ENCODE measurements at regions not wholly inside any gene's neighbourhood (a gene's known extent, or its start where the extent isn't known, plus 50 kb on each side); places are given as distances from the start of the nearest gene placed in this dataset.
"Not testable (repeated sequence)": the region's sequence is repeated elsewhere in the genome, so short reads cannot be mapped to it uniquely, and the experiment has no call there.

- DNase-seq (ENCODE audit: low read depth), result no peak
These were observed 1679.9 kb downstream of the SLITRK1 start for GRCh38 chr13:82202398-82202797.

- DNase-seq (ENCODE audit: low read depth), result no peak
These were observed 1686.2 kb downstream of the SLITRK1 start for GRCh38 chr13:82196087-82196486.

- no peak for DNase-seq (ENCODE audit: low read depth)
These were observed 1695.0 kb downstream of the SLITRK1 start for GRCh38 chr13:82187227-82187626.

GRCh38 chr13:82176751-82177150, 1705.5 kb downstream of the SLITRK1 start:
- DNase-seq (ENCODE audit: low read depth), result no peak

- DNase-seq (ENCODE audit: low read depth), result no peak
These were observed 1716.7 kb downstream of the SLITRK1 start for GRCh38 chr13:82165396-82166174.

- not testable (repeated sequence) for DNase-seq (ENCODE audit: low read depth)
These were observed 1717.4 kb downstream of the SLITRK1 start for GRCh38 chr13:82164780-82165395.

- no peak for DNase-seq (ENCODE audit: low read depth)
These were observed 1734.7 kb downstream of the SLITRK1 start for GRCh38 chr13:82147526-82147925.

- no peak for DNase-seq (ENCODE audit: low read depth)
These were observed 1745.4 kb downstream of the SLITRK1 start for GRCh38 chr13:82136880-82137279.

GRCh38 chr13:82129281-82129680, 1753.0 kb downstream of the SLITRK1 start:
- no peak for DNase-seq (ENCODE audit: low read depth)

GRCh38 chr13:82118589-82118988, 1763.7 kb downstream of the SLITRK1 start:
- no peak for DNase-seq (ENCODE audit: low read depth)

- no peak for DNase-seq (ENCODE audit: low read depth)
These were observed 1765.8 kb downstream of the SLITRK1 start for GRCh38 chr13:82116422-82116989.

GRCh38 chr13:82115391-82115790, 1766.9 kb downstream of the SLITRK1 start:
- no peak for DNase-seq (ENCODE audit: low read depth)

GRCh38 chr13:82096256-82096655, 1755.3 kb upstream of the SPRY2 start:
- DNase-seq (ENCODE audit: low read depth), result no peak

- no peak for DNase-seq (ENCODE audit: low read depth)
These were observed 1751.4 kb upstream of the SPRY2 start for GRCh38 chr13:82092312-82092711.

GRCh38 chr13:82088781-82089180, 1747.9 kb upstream of the SPRY2 start:
- DNase-seq (ENCODE audit: low read depth), result no peak

GRCh38 chr13:82076496-82076895, 1735.6 kb upstream of the SPRY2 start:
- DNase-seq (ENCODE audit: low read depth), result no peak

- DNase-seq (ENCODE audit: low read depth), result no peak
These were observed 1729.5 kb upstream of the SPRY2 start for GRCh38 chr13:82070416-82070815.

GRCh38 chr13:82062772-82063171, 1721.8 kb upstream of the SPRY2 start:
- DNase-seq (ENCODE audit: low read depth), result no peak

GRCh38 chr13:82058364-82058763, 1717.4 kb upstream of the SPRY2 start:
- no peak for DNase-seq (ENCODE audit: low read depth)

- DNase-seq (ENCODE audit: low read depth), result not testable (repeated sequence)
These were observed 1704.4 kb upstream of the SPRY2 start for GRCh38 chr13:82045316-82045715.

GRCh38 chr13:82036602-82037001, 1695.7 kb upstream of the SPRY2 start:
- no peak for DNase-seq (ENCODE audit: low read depth)

GRCh38 chr13:82011355-82011754, 1670.4 kb upstream of the SPRY2 start:
- no peak for DNase-seq (ENCODE audit: low read depth)

- no peak for DNase-seq (ENCODE audit: low read depth)
These were observed 1669.9 kb upstream of the SPRY2 start for GRCh38 chr13:82010780-82011179.

Data from activated gamma-delta T cell treated with anti-CD3 and anti-CD28 coated beads, Interleukin-2, amount 50 U/mL, for 16 hours (primary cell).